Body of pancreas (tissue), 4 donors: ENCODE measurements at regions not wholly inside any gene's neighbourhood (a gene's known extent, or its start where the extent isn't known, plus 50 kb on each side); places are given as distances from the start of the nearest gene placed in this dataset.

Experiments
- POLR2A ChIP-seq, 3 donors: fragments of 450-650 bp; IDR thresholded peaks; one replicate each; pipeline ENCODE4 v1.6.1; 2016; ENCODE audit warnings: antibody characterized with exemption in 3 of 3, mild to moderate bottlenecking in 2 of 3
- TF ChIP-seq, protein P1 (sequence below), 7 experiments: fragments of 450-650 bp in 4 of 7; fragments of 200-600 bp in 3 of 7; sonication (generic) in 3 of 7; IDR thresholded peaks; one replicate each; pipeline ENCODE4 v1.5.1; 2016 to 2019; ENCODE audit warnings: antibody characterized with exemption in 7 of 7

DNA sequence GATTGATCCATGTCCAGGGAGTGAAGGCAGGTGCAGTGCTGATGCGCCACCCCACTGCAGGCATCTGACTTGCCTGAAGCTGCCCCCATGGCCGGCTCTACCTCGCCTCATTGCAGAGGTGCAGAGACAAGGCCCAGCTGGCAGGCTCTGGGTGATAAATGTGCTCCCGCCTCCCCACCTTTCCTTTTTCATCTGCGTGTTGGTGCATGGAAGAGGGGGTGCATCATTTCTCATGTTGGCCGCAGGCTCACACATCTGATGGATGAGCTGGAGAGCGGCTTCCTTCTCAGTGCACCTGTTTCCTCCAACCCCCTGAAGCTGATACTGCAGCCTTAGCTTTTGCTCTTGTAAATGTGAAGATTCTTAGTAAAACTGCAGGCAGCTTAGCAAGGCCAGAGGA lies 306.0 kb upstream of the KAZN start:
- TF ChIP-seq, protein P1, sequence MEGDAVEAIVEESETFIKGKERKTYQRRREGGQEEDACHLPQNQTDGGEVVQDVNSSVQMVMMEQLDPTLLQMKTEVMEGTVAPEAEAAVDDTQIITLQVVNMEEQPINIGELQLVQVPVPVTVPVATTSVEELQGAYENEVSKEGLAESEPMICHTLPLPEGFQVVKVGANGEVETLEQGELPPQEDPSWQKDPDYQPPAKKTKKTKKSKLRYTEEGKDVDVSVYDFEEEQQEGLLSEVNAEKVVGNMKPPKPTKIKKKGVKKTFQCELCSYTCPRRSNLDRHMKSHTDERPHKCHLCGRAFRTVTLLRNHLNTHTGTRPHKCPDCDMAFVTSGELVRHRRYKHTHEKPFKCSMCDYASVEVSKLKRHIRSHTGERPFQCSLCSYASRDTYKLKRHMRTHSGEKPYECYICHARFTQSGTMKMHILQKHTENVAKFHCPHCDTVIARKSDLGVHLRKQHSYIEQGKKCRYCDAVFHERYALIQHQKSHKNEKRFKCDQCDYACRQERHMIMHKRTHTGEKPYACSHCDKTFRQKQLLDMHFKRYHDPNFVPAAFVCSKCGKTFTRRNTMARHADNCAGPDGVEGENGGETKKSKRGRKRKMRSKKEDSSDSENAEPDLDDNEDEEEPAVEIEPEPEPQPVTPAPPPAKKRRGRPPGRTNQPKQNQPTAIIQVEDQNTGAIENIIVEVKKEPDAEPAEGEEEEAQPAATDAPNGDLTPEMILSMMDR (IDR thresholded peaks at IDR 0.05) = no peak
- no peak for TF ChIP-seq POLR2A (IDR thresholded peaks at IDR 0.05)
